Endothelial cell of umbilical vein (primary cell): ENCODE measurements at regions not wholly inside any gene's neighbourhood (a gene's known extent, or its start where the extent isn't known, plus 50 kb on each side); places are given as distances from the start of the nearest gene placed in this dataset.

Experiments
- CTCF ChIP-seq, 2 donors: IDR thresholded peaks; 1 replicate in 1 of 2; 2 replicates in 1 of 2; pipeline ENCODE4 v1.5.1; 2011; ENCODE audit warnings: low read length in 2 of 2, mild to moderate bottlenecking in 2 of 2, moderate library complexity in 2 of 2, control low read depth in 1 of 2, inconsistent platforms in 1 of 2, low read depth in 1 of 2; ENCODE audit not compliant: insufficient read depth in 1 of 2; ENCODE audit errors: extremely low read depth in 1 of 2
- MAX ChIP-seq: IDR thresholded peaks from 2 replicates; pipeline ENCODE4 v1.6.1; 2011; ENCODE audit not compliant: insufficient read depth, insufficient read length
- MYC ChIP-seq: IDR thresholded peaks from one replicate; pipeline ENCODE4 v1.6.1; 2011; ENCODE audit warnings: mild to moderate bottlenecking, low read depth, low read length
- POLR2AphosphoS5 ChIP-seq: IDR thresholded peaks from 2 replicates; pipeline ENCODE4 v1.6.1; 2012; ENCODE audit warnings: low read depth, mild to moderate bottlenecking, control low read depth, low read length, moderate library complexity; ENCODE audit not compliant: insufficient read depth

GRCh38 chr5:85646036-85646435 lies 971.7 kb upstream of the COX7C start:
- TF ChIP-seq CTCF (IDR thresholded peaks at IDR 0.05; ENCODE audit: extremely low read depth in 1 of 2, insufficient read depth in 1 of 2, low read depth in 1 of 2, low read length in 2 of 2) (no peak), MYC (no peak), MAX (no peak), POLR2AphosphoS5 (no peak)
